ENCODE measurements at regions not wholly inside any gene's neighbourhood (a gene's known extent, or its start where the extent isn't known, plus 50 kb on each side); places are given as distances from the start of the nearest gene placed in this dataset.
A peak's percentile ranks its signal among the peaks of the same experiment; 100 is the strongest.

DNA sequence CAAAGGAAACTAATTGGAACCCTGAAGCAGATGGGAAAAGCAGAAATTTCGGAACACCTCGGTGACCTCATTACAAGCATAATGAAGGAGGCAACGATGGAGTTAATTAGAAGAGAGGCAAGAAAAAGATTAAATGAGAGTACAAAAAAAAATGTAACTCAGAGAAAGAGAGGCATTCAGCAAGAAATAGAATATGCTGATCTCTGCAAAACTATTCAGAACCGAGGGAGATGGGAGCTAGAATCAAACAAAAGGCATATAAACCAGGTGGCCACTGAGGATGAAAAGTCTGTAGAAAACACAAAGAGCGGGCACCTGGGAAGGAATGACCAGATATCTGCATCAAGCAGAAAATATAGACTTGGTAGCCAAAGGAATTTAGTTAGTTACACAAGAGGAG is 118.9 kb downstream of the CETN3 start:
- Histone ChIP-seq H3K9me3 (0 out of 2 replicates have a peak, but pooled peaks cover 6% of the 10 kb centered on the region), H3K4me3 (no peak overlapping the region), H3K4me1 (peaks cover 8% of the 10 kb centered on the region; the same call in 1 of the 2 replicates), H3K4me2 (no peak overlapping the region), H3K36me3 (no peaks in the 10 kb centered on the region), H4K20me1 (no peaks in the 10 kb centered on the region), H3K27ac (no peak overlapping the region), H3K27me3 (no peaks in the 10 kb centered on the region), H3K9ac (no peak overlapping the region)
- no peak for TF ChIP-seq Cebpa-rat (IDR thresholded peaks at IDR 0.05)

DNA sequence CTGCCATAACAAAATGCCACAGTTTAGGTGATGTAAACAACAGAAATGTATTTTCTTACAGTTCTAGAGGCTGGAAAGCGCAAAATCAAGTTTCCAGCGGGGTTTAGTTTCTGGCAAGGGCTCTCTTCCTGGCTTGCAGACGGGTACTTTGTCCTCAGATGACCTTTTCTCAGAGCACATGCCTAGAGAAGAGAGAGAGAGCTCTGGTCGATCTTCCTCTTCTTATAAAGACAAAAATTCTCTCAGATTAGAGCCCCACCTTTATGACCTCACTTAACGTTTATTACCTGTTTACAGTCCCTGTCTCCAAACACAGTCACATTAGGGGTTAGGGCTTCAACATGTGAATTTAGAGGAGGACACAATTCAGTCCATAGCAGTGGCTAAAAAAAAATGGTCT is 119.7 kb downstream of the CETN3 start:
- Histone ChIP-seq H3K4me2 (peak overlapping the region; percentile 45), H4K20me1 (no peaks in the 10 kb centered on the region), H3K9me3 (0 out of 2 replicates have a peak, but pooled peaks cover 6% of the 10 kb centered on the region), H3K9ac (no peak overlapping the region), H3K27me3 (no peaks in the 10 kb centered on the region), H3K27ac (no peak overlapping the region), H3K36me3 (no peaks in the 10 kb centered on the region), H3K4me3 (no peak overlapping the region), H3K4me1 (peaks cover 8% of the 10 kb centered on the region; the same call in 1 of the 2 replicates)
- no peak for TF ChIP-seq Cebpa-rat (IDR thresholded peaks at IDR 0.05)

DNA sequence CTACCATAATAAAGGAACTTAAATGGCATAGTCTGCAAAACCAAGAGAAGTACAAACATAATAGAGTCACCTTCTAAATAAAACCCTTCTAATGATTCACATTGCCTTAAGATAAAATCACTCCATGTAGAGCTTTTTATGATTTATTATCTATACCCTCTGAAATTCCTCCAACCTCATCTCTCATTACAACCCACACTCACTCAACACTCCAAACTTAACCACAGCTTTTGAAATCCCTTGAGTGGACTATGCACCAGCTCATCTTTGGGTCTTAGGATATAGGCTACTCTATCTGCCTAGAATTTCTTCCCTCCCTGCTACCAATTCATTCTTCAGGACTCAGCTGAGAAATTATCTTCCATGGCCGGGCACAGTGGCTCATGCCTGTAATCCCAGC is 122.5 kb downstream of the CETN3 start:
- no peak for TF ChIP-seq Cebpa-rat (IDR thresholded peaks at IDR 0.05)
- H3K36me3 ChIP-seq, result no peaks in the 10 kb centered on the region
- no peaks in the 10 kb centered on the region for H3K9me3 ChIP-seq
- no peaks in the 10 kb centered on the region for H4K20me1 ChIP-seq
- H3K4me2 ChIP-seq, result no peak overlapping the region
- no peak overlapping the region for H3K27ac ChIP-seq
- H3K27me3 ChIP-seq, result no peaks in the 10 kb centered on the region
- H3K4me1 ChIP-seq, result peaks cover 8% of the 10 kb centered on the region; the same call in 1 of the 2 replicates
- no peak overlapping the region for H3K9ac ChIP-seq
- H3K4me3 ChIP-seq, result no peak overlapping the region

DNA sequence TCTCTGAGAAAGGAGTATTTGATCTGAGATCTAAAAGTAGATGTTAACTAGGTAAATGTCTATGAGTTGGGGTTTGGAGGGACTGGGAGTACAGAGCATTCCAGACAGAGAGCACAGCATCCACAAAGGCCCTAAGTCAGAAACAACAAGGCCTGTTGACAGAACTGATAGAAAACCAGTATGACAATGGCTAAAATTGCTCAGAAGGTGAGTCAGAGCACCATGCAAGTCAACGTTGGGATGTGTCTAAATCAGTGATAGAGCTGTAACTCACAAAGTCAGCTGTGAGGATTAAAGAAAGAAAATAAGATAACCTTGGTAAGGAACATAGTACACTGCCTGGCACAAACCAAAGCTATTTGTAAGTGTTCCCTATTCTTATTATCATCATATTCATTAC is 124.0 kb downstream of the CETN3 start:
- Histone ChIP-seq H3K27ac (no peak overlapping the region), H3K4me3 (no peak overlapping the region), H3K36me3 (no peaks in the 10 kb centered on the region), H3K4me1 (peaks cover 8% of the 10 kb centered on the region; the same call in 1 of the 2 replicates), H3K4me2 (no peak overlapping the region), H3K9me3 (no peaks in the 10 kb centered on the region), H3K9ac (no peak overlapping the region), H3K27me3 (no peaks in the 10 kb centered on the region), H4K20me1 (no peaks in the 10 kb centered on the region)
- TF ChIP-seq Cebpa-rat (IDR thresholded peaks at IDR 0.05), result no peak

DNA sequence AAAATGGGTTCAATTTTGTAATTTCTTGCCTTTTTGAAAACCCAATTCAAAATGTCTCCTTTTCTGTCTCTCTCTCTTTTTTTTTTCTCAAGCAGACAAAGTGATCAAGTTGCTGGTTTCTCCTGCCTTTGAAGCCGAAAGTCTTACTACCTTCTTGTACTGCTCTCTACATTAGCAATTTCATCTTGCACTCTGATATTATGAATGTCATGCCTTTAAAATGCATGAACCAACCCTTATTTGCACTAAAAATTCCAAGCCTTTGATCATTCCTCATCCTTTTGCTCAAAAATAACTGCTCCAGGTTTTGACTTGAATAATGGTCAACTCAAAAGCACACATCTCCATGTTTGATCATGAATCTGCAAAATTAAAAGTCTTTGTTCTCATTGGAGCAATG is 125.2 kb downstream of the CETN3 start:
- TF ChIP-seq Cebpa-rat (IDR thresholded peaks at IDR 0.05), result no peak
- Histone ChIP-seq H3K27me3 (no peaks in the 10 kb centered on the region), H3K36me3 (no peaks in the 10 kb centered on the region), H3K4me2 (no peak overlapping the region), H3K9ac (no peak overlapping the region), H3K4me3 (no peak overlapping the region), H3K9me3 (no peaks in the 10 kb centered on the region), H4K20me1 (no peaks in the 10 kb centered on the region), H3K27ac (no peak overlapping the region), H3K4me1 (peaks cover under 1% of the 10 kb centered on the region; the same call in 1 of the 2 replicates)

DNA sequence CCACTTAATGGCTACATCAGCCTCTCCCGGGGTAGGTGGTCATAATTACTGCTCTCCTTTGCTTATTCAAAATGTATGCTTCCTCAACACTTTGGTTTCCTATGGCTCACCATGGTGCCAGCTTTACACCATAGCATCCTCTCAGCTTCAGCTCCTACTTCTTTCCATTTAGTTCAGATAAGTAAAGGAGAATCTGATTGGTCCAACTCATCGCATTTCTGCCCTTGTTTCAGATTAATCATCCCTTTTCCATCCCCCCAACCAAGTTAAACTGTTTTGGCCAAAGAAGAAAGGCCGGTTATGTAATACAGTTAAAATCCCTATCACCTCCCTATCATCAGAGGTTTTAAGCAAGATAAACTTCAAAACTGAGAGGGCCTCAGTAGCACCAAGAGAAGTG is 130.5 kb downstream of the CETN3 start:
- H3K9me3 ChIP-seq, result no peaks in the 10 kb centered on the region
- no peak for TF ChIP-seq Cebpa-rat (IDR thresholded peaks at IDR 0.05)
- no peak overlapping the region for H3K4me2 ChIP-seq
- no peak overlapping the region for H3K4me3 ChIP-seq
- H3K36me3 ChIP-seq, result no peaks in the 10 kb centered on the region
- H3K4me1 ChIP-seq, result no peaks in the 10 kb centered on the region
- H4K20me1 ChIP-seq, result no peaks in the 10 kb centered on the region
- H3K27me3 ChIP-seq, result no peaks in the 10 kb centered on the region
- no peak overlapping the region for H3K27ac ChIP-seq
- H3K9ac ChIP-seq, result no peak overlapping the region

DNA sequence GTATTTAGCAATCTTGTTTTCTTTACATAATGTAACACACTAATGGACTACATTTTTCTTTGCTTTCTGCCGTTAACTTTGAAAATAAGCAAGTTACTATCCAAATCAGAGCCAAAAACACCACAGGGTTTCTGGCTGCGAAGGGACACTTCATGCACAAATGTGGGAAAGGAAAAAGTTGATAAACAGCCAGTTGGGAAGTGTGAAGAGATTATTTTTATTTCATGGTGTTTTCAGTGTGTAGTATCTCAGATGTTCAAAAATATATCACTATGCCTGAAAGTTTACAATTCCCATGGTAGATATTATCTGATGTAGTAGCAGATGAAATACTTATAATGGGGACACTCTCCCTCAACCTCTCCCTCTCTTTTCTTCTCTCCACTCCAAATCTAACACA is 135.3 kb downstream of the CETN3 start:
- Histone ChIP-seq H3K9ac (no peak overlapping the region), H3K9me3 (no peaks in the 10 kb centered on the region), H4K20me1 (no peaks in the 10 kb centered on the region), H3K36me3 (no peaks in the 10 kb centered on the region), H3K27ac (no peak overlapping the region), H3K4me3 (no peak overlapping the region), H3K4me2 (no peak overlapping the region), H3K27me3 (no peaks in the 10 kb centered on the region), H3K4me1 (no peaks in the 10 kb centered on the region)
- no peak for TF ChIP-seq Cebpa-rat (IDR thresholded peaks at IDR 0.05)

DNA sequence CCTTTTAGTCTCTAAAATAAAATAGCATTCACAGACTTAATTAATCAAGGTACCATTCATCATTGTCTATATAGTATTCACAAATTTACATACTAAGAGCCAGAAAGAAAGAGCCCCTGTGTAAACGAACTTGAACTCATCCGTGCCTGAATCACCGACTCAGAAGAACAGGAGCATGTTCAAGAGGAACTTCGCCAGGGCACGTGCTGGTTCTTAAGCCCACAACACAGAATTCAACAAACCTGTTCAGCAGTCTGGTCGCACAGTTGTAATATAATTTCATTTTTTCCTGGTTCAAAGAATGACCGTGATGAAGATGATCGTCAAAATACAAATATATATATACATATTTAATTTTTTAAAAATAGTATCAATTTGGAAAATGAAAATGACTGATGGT is 141.9 kb downstream of the CETN3 start:
- no peak overlapping the region for H3K9ac ChIP-seq
- H3K4me3 ChIP-seq, result no peak overlapping the region
- no peak overlapping the region for H3K4me2 ChIP-seq
- no peaks in the 10 kb centered on the region for H3K27me3 ChIP-seq
- no peak overlapping the region for H3K27ac ChIP-seq
- H4K20me1 ChIP-seq, result no peaks in the 10 kb centered on the region
- no peak for TF ChIP-seq Cebpa-rat (IDR thresholded peaks at IDR 0.05)
- no peaks in the 10 kb centered on the region for H3K36me3 ChIP-seq
- no peaks in the 10 kb centered on the region for H3K4me1 ChIP-seq
- no peaks in the 10 kb centered on the region for H3K9me3 ChIP-seq

DNA sequence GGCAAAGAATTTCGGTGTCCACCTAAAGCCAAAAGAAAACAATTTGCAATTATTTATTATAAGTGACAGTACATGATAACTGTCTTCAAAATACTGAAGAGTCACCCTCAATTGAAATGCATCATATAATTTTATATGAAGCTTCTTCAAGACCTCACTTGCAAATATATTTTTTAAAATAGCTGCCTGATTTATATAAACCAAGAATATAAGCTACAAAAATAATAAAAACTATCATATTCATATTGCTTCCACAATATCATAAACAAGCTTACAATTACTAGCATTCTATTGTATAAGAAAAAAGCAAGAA is 144.1 kb downstream of the CETN3 start:
- no peak for TF ChIP-seq Cebpa-rat (IDR thresholded peaks at IDR 0.05)
- no peaks in the 10 kb centered on the region for H4K20me1 ChIP-seq
- no peak overlapping the region for H3K4me2 ChIP-seq
- no peaks in the 10 kb centered on the region for H3K27me3 ChIP-seq
- no peak overlapping the region for H3K9ac ChIP-seq
- no peaks in the 10 kb centered on the region for H3K9me3 ChIP-seq
- no peaks in the 10 kb centered on the region for H3K36me3 ChIP-seq
- no peak overlapping the region for H3K4me3 ChIP-seq
- no peaks in the 10 kb centered on the region for H3K4me1 ChIP-seq
- H3K27ac ChIP-seq, result no peak overlapping the region

DNA sequence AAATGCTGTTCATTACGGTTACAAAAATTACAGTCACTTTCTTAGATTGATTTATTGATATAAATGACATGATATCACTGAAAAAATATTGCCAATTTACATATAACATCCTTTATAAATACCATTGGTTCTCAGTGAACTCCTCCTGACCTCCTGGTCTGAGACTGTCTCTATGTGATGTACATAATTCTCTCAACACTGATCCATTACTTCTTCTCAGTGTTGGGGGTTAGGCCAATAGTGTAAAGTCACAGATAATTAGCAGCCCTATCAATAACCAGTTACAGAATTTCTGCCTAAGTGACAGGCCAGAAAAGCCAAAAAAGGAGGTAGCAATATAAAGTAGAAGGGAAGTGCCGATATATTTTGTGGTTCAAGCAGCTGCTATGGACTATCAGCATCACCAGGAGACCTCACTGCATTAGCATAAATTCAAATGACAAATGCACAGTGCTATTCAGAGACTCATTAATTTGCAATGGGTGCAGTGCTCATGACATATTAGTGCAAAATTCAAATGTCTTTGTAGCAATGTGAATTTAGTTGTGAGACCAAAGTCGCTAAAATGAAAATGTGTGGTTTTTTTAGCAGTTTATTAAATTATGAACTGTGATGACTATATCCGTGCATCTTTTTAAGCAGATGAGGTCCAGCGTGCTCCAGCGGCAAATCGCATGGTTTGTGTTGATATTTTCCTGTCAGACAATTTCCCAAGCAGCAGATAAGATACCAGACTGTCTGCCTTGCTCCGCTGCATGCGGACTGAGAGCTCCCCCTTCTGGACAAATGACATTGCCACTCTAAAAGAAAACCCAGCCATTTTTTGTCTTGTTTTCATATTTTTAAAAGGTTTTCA is 144.6 kb downstream of the CETN3 start:
- no peaks in the 10 kb centered on the region for H4K20me1 ChIP-seq
- no peak overlapping the region for H3K4me3 ChIP-seq
- H3K27me3 ChIP-seq, result no peaks in the 10 kb centered on the region
- H3K9me3 ChIP-seq, result no peaks in the 10 kb centered on the region
- no peaks in the 10 kb centered on the region for H3K36me3 ChIP-seq
- no peak overlapping the region for H3K27ac ChIP-seq
- H3K9ac ChIP-seq, result no peak overlapping the region
- H3K4me2 ChIP-seq, result no peak overlapping the region
- TF ChIP-seq Cebpa-rat (IDR thresholded peaks at IDR 0.05), result no peak
- H3K4me1 ChIP-seq, result no peaks in the 10 kb centered on the region
